ENCODE measurements at regions not wholly inside any gene's neighbourhood (a gene's known extent, or its start where the extent isn't known, plus 50 kb on each side); places are given as distances from the start of the nearest gene placed in this dataset.

- no peaks in the 10 kb centered on the region for H3K79me2 ChIP-seq (ENCODE audit: control insufficient read depth, insufficient read depth, low read length)
- no TSS peak for BruUV-seq (replicated peaks)
- no peak overlapping the region for H3K4me2 ChIP-seq (ENCODE audit: control insufficient read depth, insufficient read depth)
- no peak overlapping the region for H3K27ac ChIP-seq (ENCODE audit: control insufficient read depth, insufficient read depth)
- SMC1A ChIA-PET (ENCODE audit: uncharacterized antibody, unreplicated experiment), result interaction anchor here (0.6 kb wide), 1 partner anchor 152 kb away, joined by 3 read pairs; no protein-coding TSS in a partner anchor
- WGBS (ENCODE audit: insufficient coverage, insufficient replicate concordance, low lambda C conversion rate, missing lambda C conversion rate), result 71% methylated on average over 2 of the region's 2 CpGs
- in situ Hi-C loops (cut with MboI), result no loop called here
- H4K20me1 ChIP-seq (ENCODE audit: control insufficient read depth, insufficient read depth), result no peaks in the 10 kb centered on the region
- no peaks in the 10 kb centered on the region for H3K9me3 ChIP-seq (replicated peaks; ENCODE audit: control insufficient read depth, insufficient read depth, low read length)
- no peak overlapping the region for H3K9ac ChIP-seq (ENCODE audit: control insufficient read depth, insufficient read depth, low read length)
- H2AFZ ChIP-seq (ENCODE audit: control insufficient read depth, low read depth, low read length), result no peak overlapping the region
- POLR2A ChIA-PET, result interaction anchor here (1.1 kb wide), 1 partner anchor 67 kb away, joined by 3 read pairs; no protein-coding TSS in a partner anchor
- RAD21 ChIA-PET (ENCODE audit: unreplicated experiment), result no interaction called here
- no peak for TF ChIP-seq ATF7 (IDR thresholded peaks at IDR 0.05; ENCODE audit: low read depth)
- TF ChIP-seq ZBTB33 (IDR thresholded peaks at IDR 0.05), result no peak
- TF ChIP-seq ZBTB11 (CRISPR knock-in tag; IDR thresholded peaks at IDR 0.05), result no peak
- TF ChIP-seq IRF3 (IDR thresholded peaks at IDR 0.05), result no peak
- no peak for TF ChIP-seq BCL11A (IDR thresholded peaks at IDR 0.05; ENCODE audit: low read depth, low read length)
- TF ChIP-seq PBX3 (IDR thresholded peaks at IDR 0.05; ENCODE audit: insufficient replicate concordance, low read depth, low read length), result no peak
- no peak for TF ChIP-seq MTA3 (IDR thresholded peaks at IDR 0.05; ENCODE audit: borderline replicate concordance, low read length)
- no peak for TF ChIP-seq ASH2L (IDR thresholded peaks at IDR 0.05; ENCODE audit: borderline replicate concordance, low read depth)
- CTCF ChIA-PET, result no interaction called here
- H3K4me1 ChIP-seq (ENCODE audit: control insufficient read depth, insufficient read depth, low read length), result peaks cover 4% of the 10 kb centered on the region; the same call in 1 of the 2 replicates
- H3K4me3 ChIP-seq, result no peak overlapping the region
- FAIRE-seq, result no peak
- no peak for DNase-seq (ENCODE audit: low read depth, low spot score)
- H3K27me3 ChIP-seq (replicated peaks in 1 of 2; ENCODE audit: control insufficient read depth in 2 of 2, insufficient read depth in 2 of 2, low read length in 1 of 2), result no peaks in the 10 kb centered on the region
- H3K36me3 ChIP-seq (ENCODE audit: control insufficient read depth in 2 of 2, insufficient read depth in 2 of 2, low read length in 1 of 2), result no peaks in the 10 kb centered on the region
- intact Hi-C loops (cut with micrococcal nuclease; ENCODE audit: unreplicated experiment), result no loop called here
- no peak for ATAC-seq
Observed at GRCh38 chr3:190172751-190173150, 52.1 kb upstream of the P3H2 start.

Data from GM12878 (cell line).